ENCODE measurements at regions not wholly inside any gene's neighbourhood (a gene's known extent, or its start where the extent isn't known, plus 50 kb on each side); places are given as distances from the start of the nearest gene placed in this dataset.

- Histone ChIP-seq H3K27me3 (ENCODE audit: insufficient read depth, low read length) (no peaks in the 10 kb centered on the region), H2AFZ (ENCODE audit: low read length) (no peak overlapping the region), H3F3A (ENCODE audit: insufficient read depth, low read length) (no peaks in the 10 kb centered on the region), H3K9me2 (ENCODE audit: low read depth, low read length) (no peaks in the 10 kb centered on the region), H3K4me2 (ENCODE audit: low read length) (no peak overlapping the region), H3K79me2 (ENCODE audit: insufficient read depth, low read length) (no peaks in the 10 kb centered on the region), H3K4me1 (ENCODE audit: insufficient read depth, low read length, severe bottlenecking) (no peaks in the 10 kb centered on the region), H3K9ac (ENCODE audit: low read length) (no peak overlapping the region), H4K20me1 (ENCODE audit: insufficient read depth, low read length) (no peaks in the 10 kb centered on the region), H3K9me3 (ENCODE audit: low read length) (no peaks in the 10 kb centered on the region), H3K27ac (ENCODE audit: low read depth, low read length, poor library complexity, severe bottlenecking) (no peak overlapping the region), H3K4me3 (ENCODE audit: low read depth, low read length, poor library complexity, severe bottlenecking) (no peak overlapping the region), H3K36me3 (ENCODE audit: insufficient read depth, low read length) (no peaks in the 10 kb centered on the region)
- no peak for TF ChIP-seq CTCF (IDR thresholded peaks at IDR 0.05; ENCODE audit: low read length)
- TF ChIP-seq EZH2 (IDR thresholded peaks at IDR 0.05; ENCODE audit: borderline replicate concordance, low read length): no peak
Measured at GRCh38 chr13:106225126-106225525, 310.3 kb downstream of the EFNB2 start.

GRCh38 chr13:106220211-106220610, 315.3 kb downstream of the EFNB2 start:
- H3K27ac ChIP-seq (ENCODE audit: low read depth, low read length, poor library complexity, severe bottlenecking): no peak overlapping the region
- no peaks in the 10 kb centered on the region for H3K9me3 ChIP-seq (ENCODE audit: low read length)
- no peaks in the 10 kb centered on the region for H3K27me3 ChIP-seq (ENCODE audit: insufficient read depth, low read length)
- H3K9me2 ChIP-seq (ENCODE audit: low read depth, low read length): no peaks in the 10 kb centered on the region
- TF ChIP-seq CTCF (IDR thresholded peaks at IDR 0.05; ENCODE audit: low read length): no peak
- no peak for TF ChIP-seq EZH2 (IDR thresholded peaks at IDR 0.05; ENCODE audit: borderline replicate concordance, low read length)
- H2AFZ ChIP-seq (ENCODE audit: low read length): no peak overlapping the region
- no peak overlapping the region for H3K9ac ChIP-seq (ENCODE audit: low read length)
- H3K4me1 ChIP-seq (ENCODE audit: insufficient read depth, low read length, severe bottlenecking): no peaks in the 10 kb centered on the region
- no peaks in the 10 kb centered on the region for H4K20me1 ChIP-seq (ENCODE audit: insufficient read depth, low read length)
- H3K4me2 ChIP-seq (ENCODE audit: low read length): no peak overlapping the region
- H3K4me3 ChIP-seq (ENCODE audit: low read depth, low read length, poor library complexity, severe bottlenecking): no peak overlapping the region
- H3K36me3 ChIP-seq (ENCODE audit: insufficient read depth, low read length): no peaks in the 10 kb centered on the region
- no peaks in the 10 kb centered on the region for H3K79me2 ChIP-seq (ENCODE audit: insufficient read depth, low read length)
- no peaks in the 10 kb centered on the region for H3F3A ChIP-seq (ENCODE audit: insufficient read depth, low read length)

- Histone ChIP-seq H3K27ac (ENCODE audit: low read depth, low read length, poor library complexity, severe bottlenecking) (no peak overlapping the region), H3F3A (ENCODE audit: insufficient read depth, low read length) (no peaks in the 10 kb centered on the region), H3K36me3 (ENCODE audit: insufficient read depth, low read length) (no peaks in the 10 kb centered on the region), H3K4me3 (ENCODE audit: low read depth, low read length, poor library complexity, severe bottlenecking) (no peak overlapping the region), H3K4me2 (ENCODE audit: low read length) (no peak overlapping the region), H3K9me3 (ENCODE audit: low read length) (no peaks in the 10 kb centered on the region), H3K4me1 (ENCODE audit: insufficient read depth, low read length, severe bottlenecking) (no peaks in the 10 kb centered on the region), H3K9ac (ENCODE audit: low read length) (no peak overlapping the region), H3K9me2 (ENCODE audit: low read depth, low read length) (no peaks in the 10 kb centered on the region), H3K27me3 (ENCODE audit: insufficient read depth, low read length) (no peaks in the 10 kb centered on the region), H3K79me2 (ENCODE audit: insufficient read depth, low read length) (no peaks in the 10 kb centered on the region), H2AFZ (ENCODE audit: low read length) (no peak overlapping the region), H4K20me1 (ENCODE audit: insufficient read depth, low read length) (no peaks in the 10 kb centered on the region)
- TF ChIP-seq CTCF (IDR thresholded peaks at IDR 0.05; ENCODE audit: low read length) (no peak), EZH2 (IDR thresholded peaks at IDR 0.05; ENCODE audit: borderline replicate concordance, low read length) (no peak)
Measured at GRCh38 chr13:106213028-106213757, 322.3 kb downstream of the EFNB2 start.
